Activated gamma-delta T cell (primary cell): ENCODE measurements at regions not wholly inside any gene's neighbourhood (a gene's known extent, or its start where the extent isn't known, plus 50 kb on each side); places are given as distances from the start of the nearest gene placed in this dataset.
"Not testable (repeated sequence)": the region's sequence is repeated elsewhere in the genome, so short reads cannot be mapped to it uniquely, and the experiment has no call there.

Source experiments
- DNase-seq: peaks from one replicate; lab custom pipeline; 2025; lab: John Stamatoyannopoulos, UW

DNA sequence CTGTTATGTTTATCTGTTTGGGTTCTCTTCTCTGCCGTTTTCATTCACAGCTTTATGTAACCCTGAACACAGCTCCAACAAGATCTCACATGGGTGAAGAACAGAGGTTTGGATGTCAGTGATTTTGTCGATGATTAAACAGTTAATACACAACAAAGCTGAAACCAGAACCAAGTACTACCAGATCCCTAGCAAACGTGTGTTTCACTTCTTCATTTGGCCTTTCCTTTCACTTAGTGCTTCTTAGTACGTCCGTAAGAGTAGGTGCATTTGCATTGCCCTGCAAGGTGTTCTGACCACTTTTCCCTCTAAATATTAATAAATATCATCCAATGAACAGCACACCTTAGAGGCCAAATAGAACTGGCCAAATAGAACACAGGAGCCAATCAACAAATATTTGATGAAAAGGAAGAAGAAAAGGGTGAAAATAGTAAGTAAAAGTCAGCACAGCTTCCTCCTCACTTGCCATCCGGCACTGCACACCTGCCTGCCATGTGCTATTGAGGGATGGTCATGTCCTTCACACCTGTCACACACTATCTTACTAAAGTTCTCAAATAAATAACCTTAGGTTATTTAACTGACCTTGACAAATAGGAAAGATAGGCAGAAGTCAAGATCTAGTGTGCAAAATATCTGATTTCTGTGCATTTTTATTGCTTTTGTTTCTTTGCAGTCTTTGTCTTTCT, 252.6 kb upstream of the ANKRD30A start:
- no peak for DNase-seq

DNA sequence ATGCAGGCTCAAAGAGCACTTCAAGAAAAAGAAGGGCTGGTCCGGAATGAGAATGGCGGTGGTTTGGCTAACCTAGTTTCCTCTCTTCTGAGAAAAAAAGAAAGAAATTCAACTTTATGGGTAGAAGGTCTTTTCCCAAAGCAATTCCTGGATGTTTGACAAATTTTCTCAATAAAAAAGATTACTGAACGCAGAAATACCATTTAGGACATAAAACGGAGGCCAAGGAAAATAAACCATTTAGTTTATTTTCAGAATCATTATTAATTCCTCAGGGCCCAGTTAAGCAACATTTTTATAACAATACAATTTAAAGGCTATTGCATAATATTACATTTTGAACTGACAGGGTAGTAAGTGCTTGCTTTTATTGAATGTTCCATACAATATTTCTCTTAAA, 284.6 kb upstream of the ANKRD30A start:
- DNase-seq, result no peak

DNA sequence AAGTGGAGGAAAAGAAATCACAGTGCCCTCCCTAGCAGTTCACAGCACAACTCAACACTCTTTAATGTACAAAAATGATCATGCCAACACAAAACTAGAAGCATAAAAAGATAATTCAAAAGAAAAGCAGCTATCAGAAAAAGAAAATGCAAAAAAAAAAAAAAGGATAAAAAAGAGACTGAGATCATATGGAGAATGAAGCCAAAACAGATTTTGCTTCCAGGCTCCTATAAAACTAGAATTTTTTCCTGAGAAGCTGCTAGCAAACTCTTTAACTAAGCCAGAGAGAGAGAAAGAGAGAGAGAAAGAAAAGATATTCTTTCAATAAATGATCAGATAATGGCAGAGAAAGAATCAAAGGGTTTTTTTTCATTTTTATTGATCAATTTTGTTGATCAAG, 288.0 kb upstream of the ANKRD30A start:
- no peak for DNase-seq

DNA sequence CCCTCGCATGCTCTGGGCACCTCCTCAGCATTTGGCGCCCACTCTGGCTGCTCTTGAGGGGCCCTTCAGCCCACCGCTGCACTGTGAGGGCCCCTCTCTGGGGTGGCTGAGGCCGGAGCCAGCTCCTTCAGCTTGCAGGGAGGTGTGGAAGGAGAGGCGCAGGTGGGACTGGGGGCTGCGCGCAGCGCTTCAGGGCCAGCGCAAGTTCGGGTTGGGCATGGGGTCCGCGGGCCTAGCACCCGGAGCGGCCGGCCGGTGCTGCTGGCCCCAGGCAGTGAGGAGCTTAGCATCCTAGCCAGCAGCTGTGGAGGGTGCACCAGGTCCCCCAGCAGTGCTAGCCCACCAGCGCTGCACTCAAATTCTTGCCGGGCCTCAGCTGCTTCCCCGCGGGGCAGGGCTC, 305.6 kb upstream of the ANKRD30A start:
- DNase-seq, result peak; percentile 9

DNA sequence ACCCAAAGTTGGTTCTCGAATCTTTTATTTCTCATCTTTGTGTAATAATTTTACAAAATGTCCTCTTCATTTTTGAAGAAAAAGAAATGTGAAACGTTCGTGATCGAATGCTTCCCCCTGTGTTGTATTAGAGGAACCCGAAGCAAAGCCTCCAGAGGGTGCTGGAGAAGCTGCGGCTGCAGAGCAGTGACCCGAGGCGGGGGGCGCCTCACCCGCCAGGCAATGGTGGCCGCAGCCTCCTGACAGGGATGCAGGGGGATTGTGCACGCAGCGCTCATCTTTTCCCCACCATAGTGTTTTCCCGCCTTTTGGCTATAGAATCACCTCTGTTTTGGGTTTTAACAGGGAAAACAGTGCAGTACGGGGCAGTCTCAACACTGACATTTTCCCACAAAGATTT, 307.5 kb upstream of the ANKRD30A start:
- no peak for DNase-seq

DNA sequence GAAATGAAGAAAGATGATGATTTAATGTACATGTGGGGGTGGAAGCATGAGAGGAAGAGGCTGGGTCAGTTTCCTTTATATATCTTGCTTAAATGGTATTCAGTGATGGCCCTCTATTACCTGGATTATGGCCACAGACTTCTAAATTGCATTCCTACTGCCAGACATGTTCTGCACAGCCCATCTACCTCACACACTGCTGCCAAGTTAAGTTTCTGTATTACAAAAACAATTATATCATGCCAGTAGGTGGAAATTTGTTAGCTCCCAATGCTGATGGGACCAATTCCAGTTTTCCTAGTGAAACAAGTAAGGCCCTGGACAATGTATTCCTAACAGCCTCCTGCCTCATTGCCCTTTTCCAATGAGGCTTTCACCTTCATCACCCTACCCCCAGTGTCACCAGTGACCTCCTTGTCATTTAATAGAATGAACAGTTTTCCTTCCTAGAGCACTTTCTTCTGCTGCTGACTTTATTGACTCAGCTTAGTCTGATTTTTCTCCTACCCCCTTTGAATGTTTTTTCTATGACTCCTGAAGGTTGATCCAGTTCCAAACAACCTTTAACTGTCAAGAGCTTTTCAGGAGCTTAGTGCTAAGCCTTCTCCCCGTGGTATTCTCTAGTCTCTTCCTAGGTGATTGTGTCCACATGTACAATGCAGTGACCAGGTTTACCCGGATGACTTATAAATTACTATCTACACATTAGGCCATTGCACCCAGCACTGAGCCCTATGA, 316.6 kb upstream of the ANKRD30A start:
- no peak for DNase-seq

DNA sequence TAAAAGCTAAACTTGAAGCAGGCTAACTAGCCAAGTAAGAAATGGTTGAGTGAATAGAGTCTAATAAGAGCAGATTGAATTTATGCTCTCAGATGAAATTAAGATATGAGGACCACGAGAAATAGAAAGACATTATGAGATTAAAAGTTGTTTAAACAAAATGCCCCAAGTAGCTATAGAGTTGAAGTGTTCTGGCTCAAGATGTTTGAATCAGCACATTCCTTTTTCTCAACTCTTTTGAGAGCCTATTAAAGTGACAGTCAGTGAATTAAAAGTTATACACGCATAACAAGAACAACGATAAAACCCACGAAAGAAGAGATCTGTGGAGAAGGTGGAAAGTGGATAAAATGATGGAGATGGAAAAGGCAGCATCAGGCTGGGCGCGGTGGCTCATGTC, 322.2 kb upstream of the ANKRD30A start:
- no peak for DNase-seq

DNA sequence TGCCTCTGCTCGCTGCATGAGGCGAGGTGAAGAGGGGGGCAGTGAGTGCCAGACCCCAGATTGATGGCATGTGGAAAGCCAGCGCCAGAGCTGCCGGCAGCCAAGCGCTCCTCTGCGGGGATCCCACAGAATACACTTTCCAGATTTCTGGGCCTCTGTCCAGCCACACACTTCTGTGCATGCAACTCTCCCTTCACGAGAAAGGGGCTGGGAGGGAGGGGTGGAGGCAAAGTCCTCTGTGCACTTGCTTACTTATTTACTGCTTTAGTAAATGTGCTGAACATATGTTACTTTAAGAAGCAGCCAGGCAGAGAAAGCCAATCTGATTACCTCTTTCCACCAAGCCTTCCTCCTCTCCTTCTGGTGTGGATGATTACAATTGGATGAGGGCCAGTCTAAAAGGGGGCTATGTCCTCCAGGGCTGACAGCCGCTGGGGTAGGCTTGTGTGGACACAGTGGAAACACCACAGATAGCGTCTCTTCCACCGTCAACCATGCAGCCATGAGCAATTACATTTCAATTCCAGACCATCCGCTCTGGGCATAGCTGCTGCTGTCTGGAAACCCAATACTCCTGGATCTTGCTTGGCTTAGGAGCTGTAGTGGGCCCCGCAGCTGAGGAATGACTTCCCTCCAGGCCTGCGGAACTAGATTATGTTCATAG, 322.8 kb upstream of the ANKRD30A start:
- no peak for DNase-seq

DNA sequence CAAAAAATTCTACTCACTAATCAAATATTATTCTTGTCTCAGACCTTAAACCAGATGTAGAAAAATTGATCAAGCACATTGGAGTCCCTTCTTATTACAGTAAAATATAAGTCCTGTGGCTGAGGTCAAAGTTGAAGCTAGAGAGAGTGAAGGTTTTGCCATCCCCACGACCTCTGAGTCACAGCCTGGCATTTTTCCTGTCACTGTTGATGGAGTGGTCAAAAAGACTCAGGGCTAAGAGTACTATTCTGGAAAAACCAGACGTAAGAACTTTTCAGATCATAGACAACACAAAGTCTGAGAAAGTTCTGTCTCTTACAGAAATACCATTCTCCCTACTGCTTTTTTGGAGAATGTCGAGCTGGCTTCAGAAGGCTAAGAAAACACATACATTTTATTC, 323.7 kb upstream of the ANKRD30A start:
- no peak for DNase-seq

DNA sequence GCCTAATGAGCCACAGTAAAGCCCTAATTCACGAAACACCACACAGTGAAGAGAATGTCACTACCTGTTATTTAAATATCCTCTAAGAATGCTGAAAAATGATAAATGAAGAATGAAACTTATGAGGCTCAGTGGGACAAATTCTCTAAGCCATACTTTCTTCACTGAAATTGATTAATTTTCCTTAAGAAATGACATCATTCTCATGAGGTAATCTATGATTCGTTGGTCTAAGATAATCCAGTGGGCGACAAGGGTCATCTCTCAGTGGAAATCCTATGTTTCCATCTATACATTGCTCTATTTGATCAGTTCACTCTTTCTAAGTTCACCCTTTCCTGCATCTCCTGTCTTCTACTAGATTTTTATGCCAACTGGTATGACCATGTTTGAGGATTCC, 330.4 kb upstream of the ANKRD30A start:
- DNase-seq, result no peak

DNA sequence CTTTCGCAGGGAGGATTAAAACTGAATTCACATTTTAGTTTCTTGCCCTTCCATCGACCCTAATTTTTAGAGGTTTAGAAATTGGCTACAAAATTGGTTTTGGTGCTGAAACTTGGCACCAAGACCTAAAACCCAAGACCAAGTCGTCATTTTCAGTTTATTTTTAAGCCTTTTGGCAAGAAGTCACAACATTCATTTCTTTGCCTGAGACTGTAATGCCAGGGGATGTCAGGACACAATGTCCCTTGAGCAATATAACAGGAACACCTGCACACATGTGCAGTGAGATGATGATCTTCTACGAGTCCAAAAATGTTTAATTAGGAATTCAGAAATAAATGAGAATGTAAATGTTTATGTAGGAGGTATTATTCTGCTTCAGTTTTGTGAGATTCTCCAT, 335.4 kb upstream of the ANKRD30A start:
- DNase-seq, result no peak

DNA sequence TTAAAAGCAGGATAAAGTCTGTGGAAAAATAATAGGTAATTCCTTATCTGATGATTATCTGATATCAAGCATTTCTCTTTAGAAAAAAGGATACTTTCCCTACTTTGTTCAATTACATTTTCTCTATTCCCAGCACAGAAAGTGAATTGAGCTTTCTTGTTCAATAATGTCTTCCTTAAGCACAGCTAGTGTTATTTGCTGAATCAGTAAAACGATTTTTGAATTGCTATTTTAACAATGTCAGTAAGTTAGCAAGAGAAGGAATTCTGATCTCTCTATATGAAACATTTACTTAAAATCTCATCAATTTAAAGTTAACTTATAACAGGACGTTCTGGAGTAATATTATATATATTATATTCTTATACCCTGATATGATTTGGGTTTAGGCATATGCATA, 337.2 kb upstream of the ANKRD30A start:
- DNase-seq, result no peak

DNA sequence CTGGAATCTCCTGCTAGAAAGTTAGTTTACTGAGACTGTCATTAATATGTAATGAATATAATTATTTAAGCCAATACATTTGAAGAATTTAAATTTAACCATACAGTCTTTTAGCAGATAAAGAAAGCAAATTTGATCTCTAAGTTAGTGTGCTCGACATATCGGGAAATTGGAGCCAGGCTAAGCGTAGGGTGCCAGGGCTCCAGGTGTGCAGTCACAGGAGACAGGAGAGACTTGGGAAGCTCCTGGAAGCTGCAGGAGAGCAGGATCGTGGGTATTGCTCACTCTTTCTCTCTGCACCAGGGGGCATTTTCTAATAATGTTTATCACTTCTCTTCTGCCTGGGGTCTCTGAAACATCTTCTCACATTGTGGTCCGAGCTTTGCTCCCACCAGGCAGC, 342.0 kb upstream of the ANKRD30A start:
- no peak for DNase-seq

DNA sequence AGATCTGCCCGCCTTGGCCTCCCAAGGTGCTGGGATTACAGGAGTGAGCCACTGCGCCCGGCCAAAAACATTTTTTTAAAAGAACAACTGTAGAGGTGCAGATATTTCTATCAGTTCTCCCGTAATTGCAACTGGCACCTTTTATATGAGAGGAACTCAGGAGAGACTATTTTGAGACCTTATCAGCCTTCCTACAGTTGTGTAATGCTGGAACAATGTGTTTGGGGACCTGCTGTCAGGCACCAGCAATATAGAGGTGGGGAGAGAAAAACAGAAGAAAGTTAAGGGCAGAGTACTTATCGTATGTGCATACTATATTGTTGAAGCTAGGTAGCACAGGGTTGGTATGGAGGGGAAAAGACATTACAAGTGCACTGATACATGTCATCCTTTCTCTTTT, 343.8 kb upstream of the ANKRD30A start:
- no peak for DNase-seq

DNA sequence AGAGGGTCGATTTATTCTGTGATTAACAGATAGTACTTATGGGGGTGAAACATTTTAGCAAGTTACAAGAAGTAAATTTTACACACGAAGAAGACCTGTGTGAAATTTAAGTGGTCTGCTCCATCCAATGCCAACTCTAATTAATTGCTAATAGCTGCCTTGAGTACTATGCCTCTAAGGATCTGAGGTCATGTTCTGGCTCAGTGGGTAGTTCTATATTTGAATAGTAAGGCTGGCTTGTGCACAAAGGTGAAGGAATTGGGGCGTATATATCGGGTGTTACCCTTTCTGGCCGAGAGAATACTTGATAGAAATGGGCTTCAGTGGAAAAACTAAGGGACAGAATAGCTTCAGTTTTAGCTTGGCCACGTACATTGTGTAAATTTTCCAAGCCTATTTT, 345.2 kb upstream of the ANKRD30A start:
- no peak for DNase-seq

DNA sequence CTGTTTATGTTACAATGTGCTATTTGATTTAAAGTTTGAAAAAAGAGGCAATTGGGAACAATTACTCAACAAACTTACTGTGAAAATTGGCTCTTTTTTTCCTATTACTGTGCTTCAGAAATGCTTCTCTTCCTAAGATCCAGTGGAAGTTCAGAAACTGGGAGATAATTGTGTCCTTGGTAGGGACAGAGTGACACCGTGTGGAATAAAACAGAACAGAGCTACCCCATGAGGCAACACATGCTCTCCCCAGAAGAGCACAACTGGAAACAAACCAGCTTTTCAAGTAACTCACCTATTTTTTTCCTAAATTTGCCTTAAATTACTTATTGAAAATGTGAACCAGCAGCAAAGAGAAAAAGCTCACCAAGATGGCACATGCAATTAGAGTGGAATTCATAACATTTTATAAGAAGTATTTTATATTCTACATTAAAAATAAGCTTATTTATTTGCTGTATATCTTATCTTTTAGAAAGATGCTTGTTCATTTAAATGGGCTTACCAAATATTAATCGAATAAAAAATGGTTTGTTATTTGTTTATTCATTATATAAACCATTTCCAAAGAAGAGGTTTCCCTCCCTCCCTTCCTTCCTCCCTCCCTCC, 346.1 kb upstream of the ANKRD30A start:
- no peak for DNase-seq

DNA sequence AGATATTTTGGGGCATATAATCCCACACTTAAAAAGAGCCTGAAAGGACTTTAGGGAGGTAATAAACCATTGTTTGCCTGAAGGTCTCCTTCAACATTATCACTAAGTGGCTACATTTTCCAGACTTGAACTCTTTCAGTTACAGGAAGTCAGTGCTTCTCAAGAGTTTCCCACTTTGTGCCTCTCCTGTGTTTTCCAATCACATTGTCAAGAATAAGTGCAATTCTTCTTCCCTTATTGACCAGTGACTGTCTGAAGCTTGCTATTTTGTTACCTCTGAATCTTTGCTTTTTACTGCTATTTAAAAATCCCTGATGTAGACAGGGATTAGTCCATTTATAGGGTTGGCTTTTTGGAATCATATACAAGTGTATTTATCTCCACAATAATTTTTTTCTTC, 346.7 kb upstream of the ANKRD30A start:
- DNase-seq, result no peak

DNA sequence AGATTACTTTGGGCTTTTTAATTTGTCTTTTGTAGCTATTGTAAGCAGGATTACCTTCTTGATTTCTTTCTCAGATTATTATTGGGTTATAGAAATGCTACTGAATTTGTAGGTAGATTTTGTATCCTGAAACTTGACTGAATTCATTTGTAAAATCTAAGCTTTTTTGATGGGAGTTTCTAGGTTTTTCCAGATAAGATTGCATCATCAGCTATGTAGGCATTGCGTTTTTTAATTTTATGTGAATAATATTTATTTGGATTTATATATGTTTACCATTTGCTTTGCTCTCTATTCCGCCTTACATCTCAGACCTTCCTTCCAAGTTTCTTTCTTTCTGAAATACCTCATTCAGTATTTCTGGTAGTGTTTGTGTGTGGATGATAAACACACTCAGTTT, 351.7 kb upstream of the ANKRD30A start:
- no peak for DNase-seq

DNA sequence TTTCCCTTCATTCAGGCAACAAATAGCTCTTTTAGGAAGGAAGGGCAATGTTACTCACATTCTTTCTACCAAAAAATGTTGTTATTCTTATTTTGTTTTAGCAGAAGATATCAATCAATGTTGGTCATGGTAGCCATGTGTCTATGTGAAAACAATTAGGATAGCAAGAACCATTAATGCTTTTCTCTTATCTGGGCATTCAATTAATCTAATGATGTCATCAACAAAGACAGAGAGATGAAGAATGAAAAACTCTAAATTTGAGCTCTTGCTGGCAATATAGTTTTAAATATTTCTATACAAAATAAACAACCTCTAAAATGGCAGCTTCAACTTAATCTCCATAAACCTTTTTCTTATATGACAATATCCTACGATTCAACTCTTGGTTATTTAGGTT, 353.7 kb upstream of the ANKRD30A start:
- DNase-seq, result no peak

DNA sequence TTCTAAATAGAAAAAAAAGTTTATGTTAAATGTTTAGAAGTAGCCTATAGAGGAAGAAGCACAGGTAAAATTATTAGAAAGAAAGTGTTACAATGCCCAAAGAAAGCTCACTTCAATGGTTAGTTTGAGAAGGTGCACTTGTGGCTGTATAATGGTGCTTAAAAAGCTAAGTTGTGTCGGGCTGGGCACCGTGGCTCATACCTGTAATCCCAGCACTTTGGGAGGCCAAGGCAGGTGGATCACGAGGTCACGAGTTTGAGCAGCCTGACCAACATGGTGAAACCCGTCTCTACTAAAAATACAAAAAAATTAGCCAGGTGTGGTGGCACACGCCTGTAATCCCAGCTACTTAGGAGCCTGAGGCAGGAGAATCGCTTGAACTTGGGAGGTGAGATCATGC, 355.7 kb upstream of the ANKRD30A start:
- not testable (repeated sequence) for DNase-seq

DNA sequence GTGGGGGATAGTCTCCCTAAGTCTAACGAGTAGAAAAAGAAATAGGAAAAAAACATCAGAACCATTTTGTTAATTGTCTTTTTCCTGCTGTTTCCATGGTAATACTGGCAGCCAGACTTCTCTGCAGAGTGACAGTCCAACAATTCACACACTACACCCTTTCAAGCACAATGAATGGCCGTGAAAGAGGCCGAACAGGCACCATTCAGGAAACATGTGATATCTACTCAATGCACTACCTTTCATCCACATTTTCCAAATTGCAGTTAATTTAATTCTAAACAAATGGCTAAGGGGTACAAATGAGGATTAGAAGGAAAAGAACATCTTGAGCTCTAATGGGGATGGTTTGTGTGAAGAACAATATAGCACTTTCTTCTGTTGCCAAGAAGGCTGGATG, 358.5 kb upstream of the ANKRD30A start:
- DNase-seq, result no peak

DNA sequence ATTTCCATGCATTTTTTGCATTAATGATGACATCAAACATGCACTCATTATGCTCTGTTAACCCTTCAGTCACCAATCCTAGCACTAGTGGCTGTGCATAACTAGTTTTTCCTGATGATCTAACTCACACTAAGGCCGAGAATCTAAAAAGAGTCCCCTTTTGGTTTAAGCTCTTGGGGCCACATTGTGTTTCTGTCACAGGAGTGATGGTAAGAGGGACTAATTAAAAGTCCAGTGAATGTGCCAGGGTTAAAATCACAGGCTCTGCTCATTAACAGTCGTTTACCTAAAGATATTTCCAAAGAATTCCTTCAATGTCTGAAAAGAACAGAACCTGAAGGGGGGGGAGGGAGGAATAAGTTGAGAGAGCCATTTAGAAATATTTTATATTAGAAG, 359.0 kb upstream of the ANKRD30A start:
- DNase-seq, result no peak
